ENCODE measurements at regions not wholly inside any gene's neighbourhood (a gene's known extent, or its start where the extent isn't known, plus 50 kb on each side); places are given as distances from the start of the nearest gene placed in this dataset.

GRCh38 chr3:31079689-31080088 is 185.2 kb upstream of the GADL1 start:
- DNase-seq (no peak), ATAC-seq (ENCODE audit: low FRiP score in 2 of 2) (no peak)
- no peak for TF ChIP-seq CTCF (IDR thresholded peaks at IDR 0.05)
- no peak for TF ChIP-seq POLR2A (IDR thresholded peaks at IDR 0.05)
- no peak for TF ChIP-seq POLR2AphosphoS5 (IDR thresholded peaks at IDR 0.05)
- TF ChIP-seq EP300 (IDR thresholded peaks at IDR 0.05) = no peak
- no peak overlapping the region for H3K4me3 ChIP-seq
- H3K9me3 ChIP-seq = no peaks in the 10 kb centered on the region
- WGBS, 2 donors = 84 to 91% methylated on average over 4 of the region's 4 CpGs
- H3K27me3 ChIP-seq = no peaks in the 10 kb centered on the region
- no peaks in the 10 kb centered on the region for H3K4me1 ChIP-seq
- H3K27ac ChIP-seq = no peak overlapping the region
- no peaks in the 10 kb centered on the region for H3K36me3 ChIP-seq

GRCh38 chr3:31081018-31081662 is 186.7 kb upstream of the GADL1 start:
- no peak overlapping the region for H3K27ac ChIP-seq
- no peaks in the 10 kb centered on the region for H3K27me3 ChIP-seq
- no peak for TF ChIP-seq POLR2AphosphoS5 (IDR thresholded peaks at IDR 0.05)
- no peak for TF ChIP-seq POLR2A (IDR thresholded peaks at IDR 0.05)
- no peak for TF ChIP-seq CTCF (IDR thresholded peaks at IDR 0.05)
- H3K4me3 ChIP-seq = no peak overlapping the region
- DNase-seq = peak in 1 of 2 donors; percentile 27
- H3K9me3 ChIP-seq = no peaks in the 10 kb centered on the region
- no peak for ATAC-seq (ENCODE audit: low FRiP score in 2 of 2)
- no peaks in the 10 kb centered on the region for H3K36me3 ChIP-seq
- H3K4me1 ChIP-seq = peaks cover 0 to under 1% (median 0%) of the 10 kb centered on the region in 4 donors
- 75 to 94% methylated on average over 2 of the region's 2 CpGs for WGBS, 2 donors

- no peak for DNase-seq
Measured at GRCh38 chr3:31086148-31086547, 191.7 kb upstream of the GADL1 start.

GRCh38 chr3:31086698-31087097 is 192.2 kb upstream of the GADL1 start:
- Histone ChIP-seq H3K4me1 (peaks cover 0 to 10% (median 1%) of the 10 kb centered on the region in 4 donors), H3K36me3 (no peaks in the 10 kb centered on the region), H3K9me3 (no peaks in the 10 kb centered on the region), H3K27ac (peak overlapping the region in 1 of 4 donors; percentile 9), H3K4me3 (no peak overlapping the region), H3K27me3 (no peaks in the 10 kb centered on the region)
- TF ChIP-seq EP300 (IDR thresholded peaks at IDR 0.05) (peak in 1 of 4 donors; percentile 19), CTCF (IDR thresholded peaks at IDR 0.05) (no peak)
- peak in 1 of 2 donors; percentile 56 for DNase-seq
- peak; percentile 45 to 88 for ATAC-seq (ENCODE audit: low FRiP score in 2 of 2)

More at GRCh38 chr3:31086148-31086547, 191.7 kb upstream of the GADL1 start:
- Histone ChIP-seq H3K27me3 (no peaks in the 10 kb centered on the region), H3K27ac (peak overlapping the region in 1 of 4 donors; percentile 9), H3K9me3 (no peaks in the 10 kb centered on the region), H3K36me3 (no peaks in the 10 kb centered on the region), H3K4me1 (peaks cover 0 to 10% (median 1%) of the 10 kb centered on the region in 4 donors), H3K4me3 (no peak overlapping the region)
- no peak for TF ChIP-seq CTCF (IDR thresholded peaks at IDR 0.05)
- no peak for TF ChIP-seq POLR2AphosphoS5 (IDR thresholded peaks at IDR 0.05)
- no peak for ATAC-seq (ENCODE audit: low FRiP score in 2 of 2)

GRCh38 chr3:31091748-31092147 is 197.3 kb upstream of the GADL1 start:
- TF ChIP-seq EP300 (IDR thresholded peaks at IDR 0.05) = no peak
- TF ChIP-seq CTCF (IDR thresholded peaks at IDR 0.05) = no peak
- no peak for TF ChIP-seq POLR2AphosphoS5 (IDR thresholded peaks at IDR 0.05)
- no peak for TF ChIP-seq POLR2A (IDR thresholded peaks at IDR 0.05)
- WGBS, 2 donors = 20 to 74% methylated on average over 1 to 2 of the region's 2 CpGs
- Histone ChIP-seq H3K27ac (no peak overlapping the region), H3K36me3 (no peaks in the 10 kb centered on the region), H3K9me3 (no peaks in the 10 kb centered on the region), H3K4me3 (no peak overlapping the region), H3K27me3 (no peaks in the 10 kb centered on the region), H3K4me1 (peaks cover 6 to 23% (median 11%) of the 10 kb centered on the region in 4 donors)
- no peak for ATAC-seq (ENCODE audit: low FRiP score in 2 of 2)
- DNase-seq = no peak
